B cell (primary cell): ENCODE measurements at regions not wholly inside any gene's neighbourhood (a gene's known extent, or its start where the extent isn't known, plus 50 kb on each side); places are given as distances from the start of the nearest gene placed in this dataset.

ENCODE experiments used
- ATAC-seq: fragments of 200-7000 bp; cut with Tn5 transposase; one replicate; pipeline ENCODE4 v1.10.0; 2021; ENCODE audit warnings: low read depth, mild to moderate bottlenecking, moderate number of reproducible peaks, moderate library complexity
- CTCF ChIA-PET: fragments of 350-600 bp; sonication (Branson Sonifier 250); formaldehyde crosslinking; loops from one replicate; lab custom pipeline; 2021; ENCODE audit warnings: antibody characterized with exemption, inconsistent platforms; lab: Charles Lee
- POLR2A ChIA-PET: fragments of 350-600 bp; sonication (Branson Sonifier 250); formaldehyde crosslinking; loops from one replicate; lab custom pipeline; 2021; ENCODE audit warnings: antibody characterized with exemption; lab: Charles Lee
- DNase-seq: peaks from one replicate; pipeline ENCODE4 v3.0.0; 2013
- H2AFZ ChIP-seq: 2 replicates; pipeline ENCODE4 v1.6.1; 2012; ENCODE audit warnings: mild to moderate bottlenecking, low read depth, low read length; ENCODE audit not compliant: insufficient read depth, poor library complexity, severe bottlenecking
- H3K27ac ChIP-seq, 2 donors: 1 replicate in 1 of 2; 2 replicates in 1 of 2; pipeline ENCODE4 v1.5.1; 2012 to 2013; ENCODE audit warnings: low read length in 2 of 2, mild to moderate bottlenecking in 2 of 2, moderate library complexity in 1 of 2
- H3K27me3 ChIP-seq, 4 experiments: fragments of 200-600 bp in 1 of 4; sonication (generic) in 1 of 4; replicated peaks in 1 of 4; 1 replicate in 2 of 4; 2 replicates in 2 of 4; pipeline versions ENCODE4 v1.6.1 to v1.7.0; 2013 to 2016; ENCODE audit warnings: low read length in 3 of 4, mild to moderate bottlenecking in 2 of 4, mixed read lengths in 1 of 4, moderate library complexity in 1 of 4; ENCODE audit not compliant: insufficient read depth in 4 of 4, control insufficient read depth in 3 of 4; ENCODE audit errors: control extremely low read depth in 1 of 4
- H3K36me3 ChIP-seq, 2 experiments: replicated peaks in 1 of 2; 1 replicate in 1 of 2; 2 replicates in 1 of 2; pipeline versions ENCODE4 v1.6.1 to v1.7.1; 2013; ENCODE audit warnings: low read length in 1 of 2; ENCODE audit not compliant: insufficient read depth in 2 of 2, control insufficient read depth in 1 of 2; ENCODE audit errors: control extremely low read depth in 1 of 2, extremely low read depth in 1 of 2
- H3K4me1 ChIP-seq, 2 donors: fragments of 200-600 bp in 1 of 2; sonication (generic) in 1 of 2; 1 replicate in 1 of 2; 2 replicates in 1 of 2; pipeline versions ENCODE4 v1.5.1 to v1.6.1; 2013 to 2017; ENCODE audit warnings: low read length in 2 of 2; ENCODE audit not compliant: control insufficient read depth in 2 of 2, insufficient read depth in 2 of 2
- H3K4me2 ChIP-seq: replicated peaks from 2 replicates; pipeline ENCODE3; 2012; ENCODE audit warnings: mild to moderate bottlenecking, low read depth, low read length; ENCODE audit not compliant: poor library complexity, severe bottlenecking
- H3K4me3 ChIP-seq, 5 experiments: fragments of 200-600 bp in 1 of 5; sonication (generic) in 1 of 5; 1 replicate in 3 of 5; 2 replicates in 2 of 5; pipeline versions ENCODE4 v1.5.1 to v1.7.0; 2011 to 2016; ENCODE audit warnings: low read length in 4 of 5, mild to moderate bottlenecking in 4 of 5, low read depth in 2 of 5, control low read depth in 1 of 5, moderate library complexity in 1 of 5; ENCODE audit not compliant: insufficient read depth in 1 of 5; ENCODE audit errors: control extremely low read depth in 1 of 5, extremely low read depth in 1 of 5
- H3K79me2 ChIP-seq: fragments of 200-600 bp; sonication (generic); one replicate; pipeline ENCODE4 v1.6.0; 2016; ENCODE audit warnings: low read length; ENCODE audit not compliant: control insufficient read depth, insufficient read depth
- H3K9ac ChIP-seq: fragments of 200-600 bp; sonication (generic); 2 replicates; pipeline ENCODE4 v1.6.1; 2017; ENCODE audit warnings: mild to moderate bottlenecking, low read length, moderate library complexity
- H3K9me3 ChIP-seq, 3 donors: one replicate each; pipeline versions ENCODE4 v1.6.1 to v1.7.1; 2013; ENCODE audit warnings: low read length in 2 of 3; ENCODE audit not compliant: control insufficient read depth in 2 of 3, insufficient read depth in 1 of 3; ENCODE audit errors: control extremely low read depth in 1 of 3
- H4K20me1 ChIP-seq: 2 replicates; pipeline ENCODE4 v1.6.0; 2012; ENCODE audit warnings: mild to moderate bottlenecking, low read length; ENCODE audit not compliant: insufficient read depth, control insufficient read depth, poor library complexity, severe bottlenecking
- H3K27ac Mint-ChIP-seq: one replicate; pipeline ENCODE4 v1.8.0; 2021; ENCODE audit warnings: mixed read lengths
- H3K27me3 Mint-ChIP-seq: one replicate; pipeline ENCODE4 v1.8.0; 2021; ENCODE audit warnings: mixed read lengths
- H3K4me1 Mint-ChIP-seq: one replicate; pipeline ENCODE4 v1.8.0; 2021; ENCODE audit warnings: mixed read lengths
- H3K4me3 Mint-ChIP-seq: one replicate; pipeline ENCODE4 v1.8.0; 2021; ENCODE audit warnings: mixed read lengths
- H3K9me3 Mint-ChIP-seq: one replicate; pipeline ENCODE4 v1.8.0; 2022; ENCODE audit warnings: mixed read lengths; ENCODE audit not compliant: insufficient read depth
- CTCF ChIP-seq: fragments of 200-600 bp; IDR thresholded peaks from one replicate; pipeline ENCODE4 v1.8.0; 2022; ENCODE audit warnings: antibody characterized with exemption, mild to moderate bottlenecking
- EZH2 ChIP-seq: IDR thresholded peaks from 2 replicates; pipeline ENCODE4 v1.6.1; 2012; ENCODE audit warnings: borderline replicate concordance, low read depth, mild to moderate bottlenecking, moderate library complexity, low read length; ENCODE audit not compliant: insufficient read depth, poor library complexity, severe bottlenecking
- WGBS: methylation state at CpG from one replicate; pipeline ENCODE4 v1.1.5; 2013; ENCODE audit warnings: missing lambda C conversion rate; ENCODE audit not compliant: insufficient coverage; 5-methylcytosine and 5-hydroxymethylcytosine counted together
- intact Hi-C: fragments of 100-400 bp; cut with micrococcal nuclease; formaldehyde crosslinking; loops from one replicate; pipeline ENCODE4 v1.10.0; 2022

DNA sequence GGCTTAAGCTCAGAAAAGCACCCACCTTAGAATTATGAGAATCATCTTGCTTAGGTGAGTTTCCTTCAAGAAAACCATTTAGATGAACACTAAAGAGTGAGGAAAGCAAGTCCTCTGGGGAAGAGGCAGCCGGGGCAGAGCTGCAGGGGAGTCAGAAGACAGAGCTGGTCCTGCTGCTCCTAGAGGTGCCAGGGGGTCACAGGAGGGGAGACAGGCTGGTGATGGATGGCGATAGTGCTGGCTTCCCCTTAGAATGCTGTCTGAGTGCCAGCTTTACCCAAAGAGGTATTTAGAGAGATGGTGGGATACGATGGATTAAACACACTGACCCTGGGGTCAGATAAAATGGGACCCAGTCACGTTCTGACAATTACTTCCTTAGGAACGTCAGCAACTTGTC, 269.4 kb downstream of the TDRD15 start:
- Histone ChIP-seq H3K4me1 (no peaks in the 10 kb centered on the region), H3K4me2 (no peak overlapping the region), H3K27me3 (no peaks in the 10 kb centered on the region), H3K4me3 (no peak overlapping the region), H3K36me3 (no peaks in the 10 kb centered on the region), H3K79me2 (no peaks in the 10 kb centered on the region), H3K9ac (no peak overlapping the region), H3K27ac (no peak overlapping the region), H3K9me3 (peaks cover 0 to 2% (median 0%) of the 10 kb centered on the region in 3 donors), H2AFZ (peak overlapping the region; percentile 16), H4K20me1 (no peaks in the 10 kb centered on the region)
- Mint-ChIP-seq H3K27me3 (no peaks in the 10 kb centered on the region), H3K4me1 (no peaks in the 10 kb centered on the region), H3K9me3 (no peaks in the 10 kb centered on the region), H3K27ac (no peak overlapping the region), H3K4me3 (no peak overlapping the region)
- POLR2A ChIA-PET: no interaction called here
- CTCF ChIA-PET: no interaction called here
- DNase-seq (no peak), ATAC-seq (no peak)
- no peak for TF ChIP-seq CTCF
- TF ChIP-seq EZH2: no peak
- 20% methylated on average over 3 of the region's 5 CpGs for WGBS
- intact Hi-C loops: no loop called here

- ATAC-seq: no peak
These were observed 271.6 kb downstream of the TDRD15 start for GRCh38 chr2:21395366-21395765.

More at GRCh38 chr2:21395366-21395765, 271.6 kb downstream of the TDRD15 start:
- H3K79me2 ChIP-seq: no peaks in the 10 kb centered on the region
- Mint-ChIP-seq H3K4me1 (no peaks in the 10 kb centered on the region), H3K9me3 (no peaks in the 10 kb centered on the region), H3K4me3 (no peak overlapping the region), H3K27ac (no peak overlapping the region), H3K27me3 (no peaks in the 10 kb centered on the region)
- H3K9me3 ChIP-seq: no peaks in the 10 kb centered on the region
- no peak overlapping the region for H3K9ac ChIP-seq
- H3K4me3 ChIP-seq: no peak overlapping the region
- no peak overlapping the region for H3K4me2 ChIP-seq
- ChIA-PET CTCF (no interaction called here), POLR2A (no interaction called here)
- DNase-seq: no peak
- intact Hi-C loops: no loop called here
- no peaks in the 10 kb centered on the region for H3K4me1 ChIP-seq
- no peaks in the 10 kb centered on the region for H3K27me3 ChIP-seq
- no peak overlapping the region for H2AFZ ChIP-seq
- TF ChIP-seq CTCF: no peak
- no peak for TF ChIP-seq EZH2
- WGBS: no CpG with 5 or more reads among the region's 4 CpGs
- no peaks in the 10 kb centered on the region for H3K36me3 ChIP-seq
- H3K27ac ChIP-seq: no peak overlapping the region
- no peaks in the 10 kb centered on the region for H4K20me1 ChIP-seq
